NCI-H510A (cell line): ENCODE measurements at regions not wholly inside any gene's neighbourhood (a gene's known extent, or its start where the extent isn't known, plus 50 kb on each side); places are given as distances from the start of the nearest gene placed in this dataset.

Experiments
- DNase-seq: peaks from one replicate; lab custom pipeline; 2025; lab: John Stamatoyannopoulos, UW

- no peak for DNase-seq
Measured at GRCh38 chr13:89738072-89738471, 1609.4 kb upstream of the MIR17HG start.

- DNase-seq = no peak
Measured at GRCh38 chr13:89740994-89741685, 1606.3 kb upstream of the MIR17HG start.

- DNase-seq = no peak
Measured at GRCh38 chr13:89746554-89746953, 1600.9 kb upstream of the MIR17HG start.

GRCh38 chr13:89748716-89749115, 1598.8 kb upstream of the MIR17HG start:
- no peak for DNase-seq

- no peak for DNase-seq
Measured at GRCh38 chr13:89749888-89750287, 1597.6 kb upstream of the MIR17HG start.

- no peak for DNase-seq
Measured at GRCh38 chr13:89750371-89750770, 1597.1 kb upstream of the MIR17HG start.

GRCh38 chr13:89751432-89751930, 1596.0 kb upstream of the MIR17HG start:
- no peak for DNase-seq

GRCh38 chr13:89752394-89752793, 1595.1 kb upstream of the MIR17HG start:
- DNase-seq = no peak

- DNase-seq = no peak
Measured at GRCh38 chr13:89755729-89756492, 1591.6 kb upstream of the MIR17HG start.

GRCh38 chr13:89763005-89763404, 1584.5 kb upstream of the MIR17HG start:
- DNase-seq = no peak

GRCh38 chr13:89783221-89783755, 1564.2 kb upstream of the MIR17HG start:
- no peak for DNase-seq

GRCh38 chr13:89784161-89784809, 1563.2 kb upstream of the MIR17HG start:
- no peak for DNase-seq

- no peak for DNase-seq
Measured at GRCh38 chr13:89786531-89786930, 1561.0 kb upstream of the MIR17HG start.

- DNase-seq = no peak
Measured at GRCh38 chr13:89790696-89791095, 1556.8 kb upstream of the MIR17HG start.

- DNase-seq = no peak
Measured at GRCh38 chr13:89791971-89792630, 1555.4 kb upstream of the MIR17HG start.

GRCh38 chr13:89796196-89796595, 1551.3 kb upstream of the MIR17HG start:
- no peak for DNase-seq

GRCh38 chr13:89803839-89804238, 1543.6 kb upstream of the MIR17HG start:
- no peak for DNase-seq

- no peak for DNase-seq
Measured at GRCh38 chr13:89806594-89806993, 1540.9 kb upstream of the MIR17HG start.

- no peak for DNase-seq
Measured at GRCh38 chr13:89812856-89813255, 1534.6 kb upstream of the MIR17HG start.

- no peak for DNase-seq
Measured at GRCh38 chr13:89816404-89816803, 1531.1 kb upstream of the MIR17HG start.

GRCh38 chr13:89822467-89822866, 1525.0 kb upstream of the MIR17HG start:
- DNase-seq = no peak

GRCh38 chr13:89827552-89827951, 1519.9 kb upstream of the MIR17HG start:
- DNase-seq = no peak
